ENCODE measurements at regions not wholly inside any gene's neighbourhood (a gene's known extent, or its start where the extent isn't known, plus 50 kb on each side); places are given as distances from the start of the nearest gene placed in this dataset.

DNA sequence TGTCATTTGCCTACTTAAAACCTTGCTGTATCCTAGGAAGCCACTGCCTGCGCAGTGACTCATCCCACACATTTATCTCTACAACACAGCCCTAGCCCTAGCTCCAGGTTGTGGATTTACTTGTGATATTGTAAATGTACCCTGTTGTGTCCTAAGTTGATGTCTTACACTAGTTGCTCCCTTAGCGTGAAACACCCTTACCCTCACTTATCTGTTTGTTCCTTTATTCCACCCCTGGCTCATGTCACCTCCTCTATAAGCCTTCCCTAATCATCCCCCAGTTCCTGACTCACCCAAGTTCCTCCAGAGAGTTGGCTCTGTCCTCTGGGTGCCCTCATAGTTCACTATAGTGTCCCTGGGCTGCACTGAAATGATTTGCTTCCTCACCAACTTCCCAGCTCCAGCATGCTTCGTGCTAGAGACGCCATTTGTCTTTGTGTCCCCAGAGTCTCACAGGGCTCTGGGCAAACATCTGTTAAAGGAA, 431.8 kb upstream of the FAT3 start:
- TF ChIP-seq, protein P1, sequence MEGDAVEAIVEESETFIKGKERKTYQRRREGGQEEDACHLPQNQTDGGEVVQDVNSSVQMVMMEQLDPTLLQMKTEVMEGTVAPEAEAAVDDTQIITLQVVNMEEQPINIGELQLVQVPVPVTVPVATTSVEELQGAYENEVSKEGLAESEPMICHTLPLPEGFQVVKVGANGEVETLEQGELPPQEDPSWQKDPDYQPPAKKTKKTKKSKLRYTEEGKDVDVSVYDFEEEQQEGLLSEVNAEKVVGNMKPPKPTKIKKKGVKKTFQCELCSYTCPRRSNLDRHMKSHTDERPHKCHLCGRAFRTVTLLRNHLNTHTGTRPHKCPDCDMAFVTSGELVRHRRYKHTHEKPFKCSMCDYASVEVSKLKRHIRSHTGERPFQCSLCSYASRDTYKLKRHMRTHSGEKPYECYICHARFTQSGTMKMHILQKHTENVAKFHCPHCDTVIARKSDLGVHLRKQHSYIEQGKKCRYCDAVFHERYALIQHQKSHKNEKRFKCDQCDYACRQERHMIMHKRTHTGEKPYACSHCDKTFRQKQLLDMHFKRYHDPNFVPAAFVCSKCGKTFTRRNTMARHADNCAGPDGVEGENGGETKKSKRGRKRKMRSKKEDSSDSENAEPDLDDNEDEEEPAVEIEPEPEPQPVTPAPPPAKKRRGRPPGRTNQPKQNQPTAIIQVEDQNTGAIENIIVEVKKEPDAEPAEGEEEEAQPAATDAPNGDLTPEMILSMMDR (conservative IDR thresholded peaks at IDR 0.05; ENCODE audit: low read depth, low read length) = no peak
- no peak overlapping the region for H3K4me3 ChIP-seq (ENCODE audit: low read length)
- no peak for DNase-seq (ENCODE audit: low read depth)

DNA sequence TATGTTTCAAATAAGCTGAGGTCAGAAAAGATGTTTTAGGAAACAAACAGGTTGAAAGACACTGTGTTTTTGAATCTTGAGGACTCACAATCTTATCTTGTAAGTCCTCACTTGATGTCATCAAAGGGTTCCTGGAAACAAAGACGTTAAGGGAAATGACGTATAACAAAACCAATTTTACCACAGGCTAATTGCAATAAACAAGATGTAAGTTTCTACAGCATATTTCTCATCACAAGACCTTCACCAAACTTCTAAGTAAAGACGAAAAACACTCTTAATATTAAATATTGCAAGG, 433.5 kb upstream of the FAT3 start:
- no peak overlapping the region for H3K4me3 ChIP-seq (ENCODE audit: low read length)
- no peak for DNase-seq (ENCODE audit: low read depth)

DNA sequence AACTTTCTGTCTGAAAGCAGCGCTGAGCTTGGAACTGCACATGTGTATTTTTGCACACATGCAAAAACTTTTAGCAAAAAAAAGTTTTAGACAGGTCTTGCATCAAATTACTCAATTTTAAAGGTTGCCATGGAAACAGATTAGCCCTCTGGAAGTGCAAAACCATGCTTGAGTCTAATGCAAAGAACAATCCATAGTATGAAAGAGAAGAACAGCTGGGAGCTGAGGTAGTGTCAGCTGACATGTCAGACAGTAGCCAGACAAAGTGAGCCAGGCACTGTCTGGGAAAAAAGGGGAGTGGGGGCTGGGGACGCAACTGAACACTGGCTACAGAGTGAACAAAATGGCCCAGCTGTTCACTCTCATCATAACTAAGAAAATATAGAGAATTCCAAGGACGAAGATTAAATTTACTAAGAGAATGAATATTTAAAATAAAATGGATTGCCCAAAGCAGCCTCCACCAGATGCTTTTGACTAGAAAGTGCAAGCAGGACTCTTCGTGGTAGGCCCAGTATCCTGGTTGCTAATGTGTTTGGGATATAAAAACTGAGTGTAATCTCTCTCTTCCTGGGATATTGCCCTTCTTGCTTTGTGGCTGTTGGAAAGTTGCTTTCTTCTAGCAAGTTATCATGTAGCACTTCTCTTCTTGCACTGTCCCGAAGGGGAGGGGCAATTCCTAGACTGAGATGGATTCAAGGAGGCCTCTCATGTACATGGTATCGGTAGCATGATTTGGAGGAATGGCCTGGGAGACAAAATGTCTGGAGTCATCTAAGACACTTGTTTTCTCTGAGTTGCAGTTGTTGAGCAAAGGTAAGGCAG, 434.1 kb upstream of the FAT3 start:
- TF ChIP-seq, protein P1 (conservative IDR thresholded peaks at IDR 0.05; ENCODE audit: low read depth, low read length) = no peak
- peak; percentile 68 for DNase-seq (ENCODE audit: low read depth)
- H3K4me3 ChIP-seq (ENCODE audit: low read length) = no peak overlapping the region

More for the DNA sequence above, 433.5 kb upstream of the FAT3 start:
- TF ChIP-seq, protein P1 (conservative IDR thresholded peaks at IDR 0.05; ENCODE audit: low read depth, low read length) = no peak

DNA sequence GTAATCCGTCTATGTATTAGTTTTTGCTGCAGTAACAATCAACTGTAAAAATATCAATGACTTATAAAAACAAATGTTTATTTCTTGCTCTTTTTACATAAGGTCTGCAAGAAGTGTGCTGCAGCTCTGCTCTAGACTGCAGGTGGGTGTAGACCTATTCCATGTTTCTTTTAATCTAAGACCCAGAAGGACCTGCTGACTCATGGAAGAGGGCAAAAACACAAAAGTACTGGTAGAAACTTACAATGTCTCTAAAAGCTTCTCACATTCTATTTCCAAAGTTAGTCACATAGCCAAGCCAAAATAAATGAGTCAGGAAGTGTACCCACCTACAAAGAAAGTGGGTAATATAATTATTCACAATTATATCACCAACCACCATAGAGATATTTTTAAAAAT, 435.9 kb upstream of the FAT3 start:
- H3K4me3 ChIP-seq (ENCODE audit: low read length) = no peak overlapping the region
- TF ChIP-seq, protein P1 (conservative IDR thresholded peaks at IDR 0.05; ENCODE audit: low read depth, low read length) = no peak
- no peak for DNase-seq (ENCODE audit: low read depth)

DNA sequence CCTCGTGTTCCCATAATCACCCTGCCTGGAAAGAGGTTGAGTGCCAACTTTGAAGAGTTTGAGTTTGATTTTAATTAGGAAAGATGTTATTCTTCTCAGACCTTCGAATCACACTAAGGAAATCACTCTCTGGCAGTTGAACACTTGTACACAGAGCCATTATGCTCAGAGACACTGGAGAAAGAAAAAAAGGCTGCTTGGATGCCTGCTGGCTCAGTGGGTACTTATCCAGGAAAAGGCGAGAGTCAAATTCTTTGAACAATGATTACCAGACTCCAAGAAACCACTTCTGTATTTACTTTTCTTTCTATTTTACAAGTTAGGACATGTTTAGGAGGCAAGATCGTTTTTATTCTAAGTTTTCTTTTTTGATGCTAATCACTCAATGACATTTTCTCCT, 438.5 kb upstream of the FAT3 start:
- H3K4me3 ChIP-seq (ENCODE audit: low read length) = no peak overlapping the region
- TF ChIP-seq, protein P1 (conservative IDR thresholded peaks at IDR 0.05; ENCODE audit: low read depth, low read length) = no peak
- no peak for DNase-seq (ENCODE audit: low read depth)

DNA sequence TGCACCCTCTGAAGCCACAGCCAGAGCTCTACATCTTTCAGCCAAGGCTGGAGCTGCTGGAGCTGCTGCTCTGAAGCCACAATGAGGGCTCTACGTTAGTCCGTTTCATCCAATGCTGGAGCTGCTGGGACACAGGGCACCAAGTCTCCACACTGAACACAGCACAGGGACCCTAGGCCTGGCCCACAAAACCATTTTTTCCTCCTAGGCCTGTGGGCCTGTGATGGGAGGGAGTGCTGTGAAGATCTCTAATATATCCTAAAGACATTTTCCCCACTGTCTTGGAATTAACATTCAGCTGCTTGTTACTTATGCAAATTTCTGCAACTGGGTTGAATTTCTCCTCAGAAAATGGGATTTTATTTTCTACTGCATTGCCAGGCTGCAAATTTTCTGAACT, 441.4 kb upstream of the FAT3 start:
- H3K4me3 ChIP-seq (ENCODE audit: low read length) = no peak overlapping the region
- TF ChIP-seq, protein P1 (conservative IDR thresholded peaks at IDR 0.05; ENCODE audit: low read depth, low read length) = no peak
- no peak for DNase-seq (ENCODE audit: low read depth)

DNA sequence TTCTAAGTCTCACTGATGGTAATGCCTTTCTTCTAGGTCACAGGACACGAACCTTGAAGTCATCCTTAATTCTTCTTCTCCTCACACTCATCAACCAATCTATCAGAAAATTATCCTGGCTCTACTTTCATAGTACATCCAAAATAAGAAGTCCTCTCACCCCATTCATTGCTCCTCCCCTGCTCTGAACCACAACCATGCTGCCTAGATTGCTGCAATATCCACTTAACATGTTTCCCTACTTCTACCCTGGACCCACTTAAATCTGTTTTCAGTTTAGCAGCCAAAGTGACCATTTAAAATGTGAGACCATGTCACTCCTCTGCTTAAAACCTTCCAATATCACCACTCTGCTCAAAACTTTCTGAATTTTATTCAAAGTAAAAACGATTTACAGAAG, 445.9 kb upstream of the FAT3 start:
- TF ChIP-seq, protein P1 (conservative IDR thresholded peaks at IDR 0.05; ENCODE audit: low read depth, low read length) = no peak
- no peak for DNase-seq (ENCODE audit: low read depth)

More for the DNA sequence above, 445.9 kb upstream of the FAT3 start:
- H3K4me3 ChIP-seq (ENCODE audit: low read length) = no peak overlapping the region

Data from retinal pigment epithelial cell (primary cell).